Left lung (tissue), 4 donors: ENCODE measurements at regions not wholly inside any gene's neighbourhood (a gene's known extent, or its start where the extent isn't known, plus 50 kb on each side); places are given as distances from the start of the nearest gene placed in this dataset.
A peak's percentile ranks its signal among the peaks of the same experiment; 100 is the strongest.

Source experiments
- ATAC-seq: fragments of 200-7000 bp; cut with Tn5 transposase; one replicate; pipeline ENCODE4 v1.9.1; 2020; ENCODE audit warnings: moderate library complexity
- DNase-seq, 4 donors: peaks; one replicate each; pipeline ENCODE4 v3.0.0-alpha.2; 2013 to 2020
- H3K27ac ChIP-seq, 2 donors: fragments of 200-600 bp; sonication (generic) in 1 of 2; one replicate each; pipeline versions ENCODE4 v1.5.0 to v1.8.0; 2020 to 2021
- H3K27me3 ChIP-seq, 2 donors: fragments of 200-600 bp; sonication (generic) in 1 of 2; one replicate each; pipeline versions ENCODE4 v1.5.0 to v1.8.0; 2020 to 2021
- H3K36me3 ChIP-seq, 2 donors: fragments of 200-600 bp; sonication (generic) in 1 of 2; one replicate each; pipeline versions ENCODE4 v1.5.0 to v1.8.0; 2020 to 2021
- H3K4me1 ChIP-seq, 2 donors: fragments of 200-600 bp; one replicate each; pipeline ENCODE4 v1.8.0; 2021
- H3K4me3 ChIP-seq, 2 donors: fragments of 200-600 bp; sonication (generic) in 1 of 2; one replicate each; pipeline versions ENCODE4 v1.5.0 to v1.8.0; 2020 to 2021; ENCODE audit warnings: mild to moderate bottlenecking in 1 of 2
- H3K9me3 ChIP-seq, 2 donors: fragments of 200-600 bp; sonication (generic) in 1 of 2; one replicate each; pipeline versions ENCODE4 v1.5.0 to v1.8.0; 2020 to 2021
- CTCF ChIP-seq, 2 donors: fragments of 200-600 bp; sonication (generic) in 1 of 2; IDR thresholded peaks; one replicate each; pipeline versions ENCODE4 v1.5.0 to v1.8.0; 2021; ENCODE audit warnings: antibody characterized with exemption in 2 of 2
- intact Hi-C, 2 donors: fragments of 100-400 bp; cut with DNase I; formaldehyde crosslinking; loops; one replicate each; pipeline versions ENCODE4 v1.11.2 to v1.14.2; 2022
- donor health status: DM: no; HTN: yes; CAD: no.
- donor health status: DM: no; HTN: no; CAD: no.

- Histone ChIP-seq H3K27ac (peak overlapping the region; percentile 30 to 34), H3K27me3 (no peaks in the 10 kb centered on the region), H3K4me1 (peaks cover 4 to 9% of the 10 kb centered on the region in 2 donors), H3K36me3 (no peaks in the 10 kb centered on the region), H3K9me3 (no peaks in the 10 kb centered on the region), H3K4me3 (no peak overlapping the region)
- intact Hi-C loops = no loop called here
- DNase-seq (peak in 1 of 4 donors; percentile 19), ATAC-seq (no peak)
- no peak for TF ChIP-seq CTCF (IDR thresholded peaks at IDR 0.05)
Observed at GRCh38 chr13:80235967-80236302, 105.0 kb downstream of the SPRY2 start.

- H3K27ac ChIP-seq = peak overlapping the region; percentile 30 to 34
- intact Hi-C loops = no loop called here
- H3K4me3 ChIP-seq = no peak overlapping the region
- H3K9me3 ChIP-seq = no peaks in the 10 kb centered on the region
- DNase-seq = peak in 1 of 4 donors; percentile 36
- no peaks in the 10 kb centered on the region for H3K27me3 ChIP-seq
- peaks cover 4 to 9% of the 10 kb centered on the region in 2 donors for H3K4me1 ChIP-seq
- H3K36me3 ChIP-seq = no peaks in the 10 kb centered on the region
- peak; percentile 55 for ATAC-seq
- TF ChIP-seq CTCF (IDR thresholded peaks at IDR 0.05) = no peak
Observed at GRCh38 chr13:80235166-80235966, 105.6 kb downstream of the SPRY2 start.

GRCh38 chr13:80227645-80228044 lies 113.3 kb downstream of the SPRY2 start:
- H3K36me3 ChIP-seq = no peaks in the 10 kb centered on the region
- no peaks in the 10 kb centered on the region for H3K4me1 ChIP-seq
- H3K4me3 ChIP-seq = no peak overlapping the region
- ATAC-seq = no peak
- no peaks in the 10 kb centered on the region for H3K27me3 ChIP-seq
- intact Hi-C loops = no loop called here
- H3K27ac ChIP-seq = no peak overlapping the region
- no peak for DNase-seq
- TF ChIP-seq CTCF (IDR thresholded peaks at IDR 0.05) = no peak
- no peaks in the 10 kb centered on the region for H3K9me3 ChIP-seq

GRCh38 chr13:80226645-80227044 lies 114.3 kb downstream of the SPRY2 start:
- intact Hi-C loops = no loop called here
- H3K36me3 ChIP-seq = no peaks in the 10 kb centered on the region
- H3K27ac ChIP-seq = no peak overlapping the region
- no peaks in the 10 kb centered on the region for H3K9me3 ChIP-seq
- ATAC-seq (no peak), DNase-seq (no peak)
- no peaks in the 10 kb centered on the region for H3K27me3 ChIP-seq
- no peak overlapping the region for H3K4me3 ChIP-seq
- H3K4me1 ChIP-seq = no peaks in the 10 kb centered on the region
- no peak for TF ChIP-seq CTCF (IDR thresholded peaks at IDR 0.05)

- Histone ChIP-seq H3K36me3 (no peaks in the 10 kb centered on the region), H3K4me1 (no peaks in the 10 kb centered on the region), H3K27me3 (no peaks in the 10 kb centered on the region), H3K27ac (no peak overlapping the region), H3K4me3 (no peak overlapping the region), H3K9me3 (no peaks in the 10 kb centered on the region)
- intact Hi-C loops = no loop called here
- DNase-seq = no peak
- no peak for ATAC-seq
- no peak for TF ChIP-seq CTCF (IDR thresholded peaks at IDR 0.05)
Observed at GRCh38 chr13:80224468-80224867, 116.5 kb downstream of the SPRY2 start.
